ENCODE measurements at regions not wholly inside any gene's neighbourhood (a gene's known extent, or its start where the extent isn't known, plus 50 kb on each side); places are given as distances from the start of the nearest gene placed in this dataset.
"Not testable (repeated sequence)": the region's sequence is repeated elsewhere in the genome, so short reads cannot be mapped to it uniquely, and the experiment has no call there.

- no peak for DNase-seq
These were observed 206.8 kb downstream of the UQCRFS1 start for GRCh38 chr19:29006057-29006735.

- no peak for DNase-seq
These were observed 208.2 kb downstream of the UQCRFS1 start for GRCh38 chr19:29004796-29005195.

GRCh38 chr19:29003641-29004409 lies 209.1 kb downstream of the UQCRFS1 start:
- no peak for DNase-seq

GRCh38 chr19:29002336-29002735 lies 210.6 kb downstream of the UQCRFS1 start:
- DNase-seq, result no peak

- DNase-seq, result no peak
These were observed 211.2 kb downstream of the UQCRFS1 start for GRCh38 chr19:29001597-29002245.

- no peak for DNase-seq
These were observed 211.8 kb downstream of the UQCRFS1 start for GRCh38 chr19:29001141-29001581.

- no peak for DNase-seq
These were observed 213.1 kb downstream of the UQCRFS1 start for GRCh38 chr19:28999724-29000433.

- DNase-seq, result no peak
These were observed 214.0 kb downstream of the UQCRFS1 start for GRCh38 chr19:28998974-28999373.

- not testable (repeated sequence) for DNase-seq
These were observed 215.1 kb downstream of the UQCRFS1 start for GRCh38 chr19:28997866-28998265.

GRCh38 chr19:28990522-28990921 lies 222.4 kb downstream of the UQCRFS1 start:
- DNase-seq, result no peak

GRCh38 chr19:28989739-28990138 lies 223.2 kb downstream of the UQCRFS1 start:
- DNase-seq, result no peak

- no peak for DNase-seq
These were observed 224.9 kb downstream of the UQCRFS1 start for GRCh38 chr19:28988066-28988465.

- DNase-seq, result no peak
These were observed 225.8 kb downstream of the UQCRFS1 start for GRCh38 chr19:28987177-28987576.

GRCh38 chr19:28985201-28985600 lies 227.8 kb downstream of the UQCRFS1 start:
- no peak for DNase-seq

GRCh38 chr19:28984315-28984714 lies 228.6 kb downstream of the UQCRFS1 start:
- DNase-seq, result no peak

- no peak for DNase-seq
These were observed 229.5 kb downstream of the UQCRFS1 start for GRCh38 chr19:28983430-28983829.

GRCh38 chr19:28981994-28982393 lies 231.0 kb downstream of the UQCRFS1 start:
- no peak for DNase-seq

GRCh38 chr19:28981518-28981917 lies 231.4 kb downstream of the UQCRFS1 start:
- no peak for DNase-seq

GRCh38 chr19:28980236-28980868 lies 232.6 kb downstream of the UQCRFS1 start:
- DNase-seq, result no peak

- no peak for DNase-seq
These were observed 235.1 kb downstream of the UQCRFS1 start for GRCh38 chr19:28977826-28978225.

- DNase-seq, result no peak
These were observed 240.7 kb downstream of the UQCRFS1 start for GRCh38 chr19:28972058-28972852.

- no peak for DNase-seq
These were observed 241.4 kb downstream of the UQCRFS1 start for GRCh38 chr19:28971513-28971912.

All from NCI-H2081 (cell line).